HG02798 (cell line): ENCODE measurements at regions not wholly inside any gene's neighbourhood (a gene's known extent, or its start where the extent isn't known, plus 50 kb on each side); places are given as distances from the start of the nearest gene placed in this dataset.
"Not testable (repeated sequence)": the region's sequence is repeated elsewhere in the genome, so short reads cannot be mapped to it uniquely, and the experiment has no call there.

ENCODE experiments used
- ATAC-seq: cut with Tn5 transposase; IDR thresholded peaks from one replicate; pipeline ENCODE4 v1.9.1; 2021; ENCODE audit warnings: mild to moderate bottlenecking; ENCODE audit not compliant: unreplicated experiment, poor library complexity

DNA sequence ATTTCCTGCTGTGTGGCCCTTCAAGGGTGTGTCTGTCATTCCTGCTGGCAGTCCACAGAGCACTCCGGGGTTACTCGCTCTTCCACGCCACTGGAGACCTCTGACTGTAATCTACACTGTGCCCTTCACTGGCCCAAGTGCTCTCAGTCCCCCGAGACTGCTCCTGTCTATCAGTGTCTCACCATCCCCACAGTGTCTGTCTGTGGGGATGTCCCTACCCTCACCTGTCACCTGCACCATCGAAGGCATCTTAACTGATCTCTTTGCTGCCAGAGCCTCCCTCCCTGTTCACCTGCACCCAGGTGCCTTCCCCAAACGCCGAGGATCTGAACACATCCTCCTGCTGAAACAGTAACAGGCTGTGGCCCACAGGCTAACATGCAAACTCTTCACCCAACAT, 136.7 kb downstream of the MATN1 start:
- no peak for ATAC-seq

DNA sequence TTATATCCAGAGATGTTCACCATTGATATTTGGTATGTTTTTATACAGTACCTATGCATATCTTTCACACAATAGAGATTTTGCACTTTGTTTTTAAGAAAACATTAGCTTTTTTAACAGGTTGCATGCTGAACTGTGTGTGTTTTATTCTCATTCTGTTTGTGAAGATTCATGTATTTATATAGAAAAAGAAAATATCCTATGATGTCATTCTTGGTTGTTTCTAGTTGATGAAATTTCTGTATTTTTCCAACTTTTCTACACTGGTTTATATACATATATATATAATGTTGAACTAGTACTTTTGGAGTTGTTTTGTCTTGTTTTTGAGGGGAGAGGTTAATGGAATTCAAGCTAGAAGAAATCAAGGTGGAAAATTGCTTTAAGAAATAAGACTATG, 143.8 kb downstream of the MATN1 start:
- ATAC-seq, result no peak

DNA sequence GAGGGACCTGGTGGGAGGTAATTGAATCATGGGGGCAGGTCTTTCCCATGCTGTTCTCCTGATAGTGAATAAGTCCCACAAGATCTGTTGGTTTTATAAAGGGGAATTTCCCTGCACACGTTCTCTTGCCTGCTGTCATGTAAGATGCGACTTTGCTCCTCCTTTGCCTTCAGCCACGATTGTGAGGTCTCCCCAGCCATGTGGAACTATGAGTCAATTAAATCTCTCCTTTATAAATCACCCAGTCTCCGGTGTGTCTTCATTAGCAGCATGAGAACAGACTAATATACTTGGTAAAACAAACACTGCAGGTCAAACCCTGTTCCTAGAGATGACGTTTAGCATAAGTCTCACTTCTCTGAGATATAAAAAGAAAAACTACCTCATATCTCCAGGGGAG, 148.3 kb downstream of the MATN1 start:
- ATAC-seq, result no peak

GRCh38 chr1:30572192-30572591, 151.2 kb downstream of the MATN1 start:
- no peak for ATAC-seq

DNA sequence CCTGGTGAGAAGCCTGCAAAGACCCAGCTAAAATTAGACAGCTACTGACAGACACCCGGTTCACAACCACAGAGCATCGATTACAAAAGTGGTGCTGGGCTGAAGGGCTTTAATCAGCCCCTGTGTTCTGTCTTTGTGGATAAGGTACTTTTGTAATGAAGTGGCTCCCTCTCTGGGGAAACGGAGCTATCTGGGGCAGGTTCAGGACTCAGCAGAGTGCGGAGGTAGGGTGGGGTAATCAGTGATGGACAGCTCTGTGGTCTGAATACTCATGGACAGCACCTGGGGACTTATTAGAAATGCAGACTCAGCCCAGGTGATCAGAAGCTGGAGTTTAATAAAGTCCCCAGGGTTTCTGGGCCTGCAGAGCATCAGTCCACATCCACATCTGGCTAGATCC, 152.0 kb downstream of the MATN1 start:
- ATAC-seq, result no peak

DNA sequence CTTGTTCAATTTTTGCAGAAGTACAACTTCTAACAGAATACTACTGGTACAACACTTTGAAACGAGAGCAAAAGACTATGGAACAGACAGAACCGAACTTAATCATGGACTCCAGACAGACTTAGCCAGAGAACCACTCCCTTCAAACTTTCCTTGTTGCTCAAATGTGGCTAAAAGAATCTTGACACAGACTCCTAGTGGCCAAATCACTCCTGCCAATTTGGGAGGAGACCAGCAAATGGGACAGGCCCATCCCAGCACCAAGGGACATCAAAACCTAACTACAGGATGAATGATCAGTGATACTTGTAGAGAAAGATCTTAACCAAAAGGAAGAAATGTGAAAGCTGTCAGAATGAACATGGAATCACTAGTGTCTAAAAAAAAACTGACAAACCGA, 154.0 kb downstream of the MATN1 start:
- ATAC-seq, result no peak

GRCh38 chr1:30562559-30562958, 160.8 kb downstream of the MATN1 start:
- no peak for ATAC-seq

DNA sequence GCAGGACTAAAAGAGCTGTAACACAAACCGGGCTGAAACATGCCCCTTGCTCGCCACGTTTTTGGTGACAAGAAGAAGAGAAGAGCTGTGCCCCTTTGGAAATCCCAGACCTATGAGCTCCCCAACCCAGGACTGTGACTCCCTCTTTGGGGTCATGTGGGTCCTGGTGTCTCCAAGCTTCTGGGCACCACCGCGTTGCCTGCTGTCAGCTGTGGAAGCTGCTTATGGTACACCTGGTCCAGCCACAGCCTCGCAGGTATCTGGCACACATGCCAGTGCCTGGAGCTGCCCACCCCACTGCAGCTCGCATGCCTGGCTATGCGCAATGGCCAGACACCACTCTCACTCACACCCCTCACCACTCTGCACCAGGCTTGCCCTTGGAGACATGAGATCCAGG, 171.8 kb downstream of the MATN1 start:
- ATAC-seq, result no peak

GRCh38 chr1:30550365-30551220, 172.8 kb downstream of the MATN1 start:
- no peak for ATAC-seq

GRCh38 chr1:30549872-30550271, 173.5 kb downstream of the MATN1 start:
- not testable (repeated sequence) for ATAC-seq

DNA sequence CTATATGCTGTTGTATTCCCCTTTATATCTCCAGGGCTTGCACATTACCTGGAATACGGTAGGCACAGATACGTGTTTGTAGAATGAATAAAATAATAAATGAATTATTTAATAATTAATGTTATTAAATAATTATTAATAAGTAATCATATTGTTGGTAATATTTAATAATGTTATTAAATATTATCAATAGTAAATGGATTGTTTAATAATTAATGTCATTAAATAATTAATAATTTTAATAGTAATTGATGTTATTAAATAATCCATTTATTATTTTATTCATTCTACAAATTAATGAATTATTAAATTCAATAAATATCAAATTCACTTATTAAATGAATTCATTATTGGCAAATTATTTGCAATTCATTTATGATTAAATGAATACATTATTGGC, 175.1 kb downstream of the MATN1 start:
- ATAC-seq, result no peak

DNA sequence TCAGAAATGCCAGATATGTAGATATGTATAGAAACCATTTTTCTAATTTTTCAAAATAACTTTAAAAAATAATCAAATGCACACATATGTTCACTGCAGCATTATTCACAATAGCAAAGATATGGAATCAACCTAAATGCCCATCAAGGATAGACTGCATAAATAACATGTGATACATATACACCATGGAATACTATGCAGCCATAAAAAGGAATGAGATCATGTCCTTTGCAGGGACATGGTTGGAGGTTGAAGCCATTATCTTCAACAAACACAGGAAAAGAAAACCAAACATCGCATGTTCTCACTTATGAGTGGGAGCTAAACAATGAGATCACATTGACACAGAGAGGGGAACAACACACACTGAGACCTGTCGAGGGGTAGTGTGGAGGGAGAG, 176.1 kb downstream of the MATN1 start:
- ATAC-seq, result not testable (repeated sequence)

GRCh38 chr1:30545365-30545764, 178.0 kb downstream of the MATN1 start:
- no peak for ATAC-seq

- ATAC-seq, result no peak
Measured at GRCh38 chr1:30541721-30542485, 181.5 kb downstream of the MATN1 start.

- ATAC-seq, result no peak
Measured at GRCh38 chr1:30540611-30541192, 182.7 kb downstream of the MATN1 start.

DNA sequence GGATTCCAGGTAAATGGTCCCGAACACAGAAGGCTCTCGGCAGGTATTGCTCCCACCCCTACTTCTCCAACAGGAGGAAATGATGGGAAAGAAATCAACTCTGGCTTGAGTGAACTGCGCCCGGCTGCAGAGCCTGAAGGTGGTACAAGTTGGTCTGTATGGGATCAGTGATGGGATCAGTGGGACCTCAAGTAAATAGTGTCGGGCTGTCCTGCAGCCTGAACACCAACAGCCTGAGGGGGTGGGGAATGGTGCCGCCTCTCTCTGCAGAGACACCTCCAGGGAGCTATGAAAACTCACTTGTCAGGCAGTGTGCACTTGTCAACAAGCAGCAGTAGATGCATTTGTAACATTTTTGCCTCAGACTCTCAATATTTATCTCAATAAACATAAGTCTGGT, 183.5 kb downstream of the MATN1 start:
- ATAC-seq, result no peak

- no peak for ATAC-seq
Measured at GRCh38 chr1:30538993-30539867, 184.2 kb downstream of the MATN1 start.

GRCh38 chr1:30538226-30538992, 185.0 kb downstream of the MATN1 start:
- no peak for ATAC-seq

- no peak for ATAC-seq
Measured at GRCh38 chr1:30537279-30537678, 186.1 kb downstream of the MATN1 start.

DNA sequence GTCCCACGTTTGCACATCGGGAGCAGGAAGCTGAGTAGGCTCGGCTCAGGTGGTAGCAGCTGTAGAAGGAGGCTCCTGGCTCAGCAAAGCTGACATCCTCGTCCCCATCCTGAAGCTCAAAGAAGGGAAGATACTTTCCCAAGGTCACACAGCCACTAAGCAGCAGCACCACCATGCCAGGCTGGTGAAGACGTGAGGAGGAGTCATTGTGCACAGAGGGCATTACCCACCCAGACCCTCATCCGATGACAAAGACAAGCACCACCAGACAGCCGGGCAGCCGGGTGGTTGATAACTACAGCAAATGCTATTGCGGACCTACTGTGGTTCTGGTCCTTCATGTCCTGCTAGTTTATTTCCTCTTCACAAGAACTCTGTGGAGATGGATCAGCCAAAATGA, 186.9 kb downstream of the MATN1 start:
- ATAC-seq, result no peak
